ENCODE measurements at regions not wholly inside any gene's neighbourhood (a gene's known extent, or its start where the extent isn't known, plus 50 kb on each side); places are given as distances from the start of the nearest gene placed in this dataset.

- ChIA-PET CTCF (no interaction called here), POLR2A (no interaction called here)
- TF ChIP-seq, protein P1, sequence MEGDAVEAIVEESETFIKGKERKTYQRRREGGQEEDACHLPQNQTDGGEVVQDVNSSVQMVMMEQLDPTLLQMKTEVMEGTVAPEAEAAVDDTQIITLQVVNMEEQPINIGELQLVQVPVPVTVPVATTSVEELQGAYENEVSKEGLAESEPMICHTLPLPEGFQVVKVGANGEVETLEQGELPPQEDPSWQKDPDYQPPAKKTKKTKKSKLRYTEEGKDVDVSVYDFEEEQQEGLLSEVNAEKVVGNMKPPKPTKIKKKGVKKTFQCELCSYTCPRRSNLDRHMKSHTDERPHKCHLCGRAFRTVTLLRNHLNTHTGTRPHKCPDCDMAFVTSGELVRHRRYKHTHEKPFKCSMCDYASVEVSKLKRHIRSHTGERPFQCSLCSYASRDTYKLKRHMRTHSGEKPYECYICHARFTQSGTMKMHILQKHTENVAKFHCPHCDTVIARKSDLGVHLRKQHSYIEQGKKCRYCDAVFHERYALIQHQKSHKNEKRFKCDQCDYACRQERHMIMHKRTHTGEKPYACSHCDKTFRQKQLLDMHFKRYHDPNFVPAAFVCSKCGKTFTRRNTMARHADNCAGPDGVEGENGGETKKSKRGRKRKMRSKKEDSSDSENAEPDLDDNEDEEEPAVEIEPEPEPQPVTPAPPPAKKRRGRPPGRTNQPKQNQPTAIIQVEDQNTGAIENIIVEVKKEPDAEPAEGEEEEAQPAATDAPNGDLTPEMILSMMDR (IDR thresholded peaks at IDR 0.05; ENCODE audit: insufficient read depth, low read depth, low read length) = no peak
- DNase-seq (ENCODE audit: low read depth) = no peak
- Histone ChIP-seq H3K36me3 (ENCODE audit: control insufficient read depth, insufficient read depth, low read length) (no peaks in the 10 kb centered on the region), H3K27me3 (ENCODE audit: control insufficient read depth, insufficient read depth, low read length) (no peaks in the 10 kb centered on the region), H3K4me3 (ENCODE audit: low read depth, low read length) (no peak overlapping the region)
Observed at GRCh38 chr16:55142405-55142804, 181.6 kb upstream of the IRX6 start.

DNA sequence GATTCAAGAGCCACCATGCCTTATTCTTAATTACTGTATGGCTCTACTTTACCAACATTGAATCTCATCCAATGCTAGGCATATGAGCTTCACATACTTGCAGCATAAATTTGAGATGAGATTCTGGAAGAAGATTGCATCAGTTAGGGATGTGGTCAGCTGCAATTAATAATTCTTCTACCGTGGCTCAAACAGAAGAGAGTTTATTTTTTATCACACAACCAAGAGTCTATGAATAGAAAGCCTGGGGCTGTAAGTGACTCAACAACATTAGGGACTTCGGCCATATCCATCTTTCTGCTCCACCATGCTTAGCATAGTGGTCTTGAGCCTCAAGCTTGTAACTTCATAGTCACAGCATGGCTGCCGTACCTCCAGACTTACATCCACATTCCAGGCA lies 179.4 kb upstream of the IRX6 start:
- DNase-seq (ENCODE audit: low read depth) = peak; percentile 4
- POLR2A ChIA-PET = no interaction called here
- H3K27me3 ChIP-seq (ENCODE audit: control insufficient read depth, insufficient read depth, low read length) = no peaks in the 10 kb centered on the region
- TF ChIP-seq, protein P1 (IDR thresholded peaks at IDR 0.05; ENCODE audit: insufficient read depth, low read depth, low read length) = no peak
- no peak overlapping the region for H3K4me3 ChIP-seq (ENCODE audit: low read depth, low read length)
- CTCF ChIA-PET = no interaction called here
- no peaks in the 10 kb centered on the region for H3K36me3 ChIP-seq (ENCODE audit: control insufficient read depth, insufficient read depth, low read length)

DNA sequence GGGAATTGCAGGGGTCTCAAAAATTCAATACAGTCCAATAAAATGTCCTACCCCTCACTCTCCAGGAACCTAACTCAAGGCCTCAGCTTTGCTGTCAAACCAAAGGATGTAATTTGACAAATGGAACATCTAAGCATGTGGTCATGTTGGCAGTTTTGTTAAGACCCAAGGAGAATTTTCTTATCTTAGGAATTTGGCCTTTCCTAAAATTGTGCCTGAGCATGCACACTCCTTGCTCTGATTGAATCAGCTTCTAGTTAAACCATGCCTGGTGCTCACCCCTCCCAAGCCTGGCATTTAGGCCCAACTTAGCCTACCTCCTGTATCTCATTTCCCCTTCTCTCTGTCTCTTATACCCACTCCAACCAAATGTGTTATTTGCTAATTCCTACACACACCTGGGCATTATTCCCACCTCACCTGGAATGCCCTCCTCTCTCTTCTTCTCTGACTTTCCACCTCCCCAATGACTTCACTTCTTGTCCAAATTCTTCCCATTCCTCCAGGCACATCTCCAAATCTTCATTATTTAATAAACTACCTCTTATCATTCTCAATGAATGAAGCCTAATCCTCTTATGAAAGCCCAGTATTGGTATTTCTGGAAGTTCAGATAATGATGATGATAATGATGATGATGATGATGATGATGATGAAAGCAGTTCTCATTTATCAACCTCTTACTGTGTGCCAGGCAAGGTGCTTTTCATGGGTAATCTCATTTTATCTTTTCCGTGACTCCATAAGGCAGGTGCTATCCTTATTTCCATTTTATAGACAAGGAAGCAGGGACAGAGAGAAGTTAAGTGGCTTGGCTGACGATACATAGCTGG lies 178.0 kb upstream of the IRX6 start:
- no peak for DNase-seq (ENCODE audit: low read depth)
- Histone ChIP-seq H3K36me3 (ENCODE audit: control insufficient read depth, insufficient read depth, low read length) (no peaks in the 10 kb centered on the region), H3K27me3 (ENCODE audit: control insufficient read depth, insufficient read depth, low read length) (no peaks in the 10 kb centered on the region), H3K4me3 (ENCODE audit: low read depth, low read length) (no peak overlapping the region)
- TF ChIP-seq, protein P1 (IDR thresholded peaks at IDR 0.05; ENCODE audit: insufficient read depth, low read depth, low read length) = no peak
- CTCF ChIA-PET = no interaction called here
- POLR2A ChIA-PET = no interaction called here

DNA sequence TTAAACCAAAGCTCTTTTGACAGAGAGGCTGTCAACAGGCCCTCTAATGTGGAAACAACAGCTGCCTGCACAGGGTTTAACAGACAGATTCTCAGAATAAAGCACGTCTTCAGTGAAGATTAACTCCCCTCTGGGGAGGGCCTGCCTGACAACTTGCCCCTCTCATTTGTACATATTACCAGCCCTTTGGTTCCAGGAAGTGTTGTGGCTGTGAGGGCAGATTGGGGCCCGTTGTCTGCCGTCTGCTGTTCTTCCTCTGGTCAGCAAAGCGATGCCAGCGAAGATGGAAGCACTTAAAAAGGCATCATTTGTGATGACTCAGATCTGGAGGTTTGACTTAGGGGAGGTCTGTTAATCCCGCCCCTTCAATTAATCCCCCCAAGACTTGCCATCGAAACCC lies 177.0 kb upstream of the IRX6 start:
- ChIA-PET CTCF (interaction anchor here (0.8 kb wide), 1 partner anchor 19 kb away, joined by 3 read pairs; no protein-coding TSS in a partner anchor), POLR2A (no interaction called here)
- TF ChIP-seq, protein P1 (IDR thresholded peaks at IDR 0.05; ENCODE audit: insufficient read depth, low read depth, low read length) = no peak
- no peak overlapping the region for H3K4me3 ChIP-seq (ENCODE audit: low read depth, low read length)
- no peaks in the 10 kb centered on the region for H3K27me3 ChIP-seq (ENCODE audit: control insufficient read depth, insufficient read depth, low read length)
- no peak for DNase-seq (ENCODE audit: low read depth)
- no peaks in the 10 kb centered on the region for H3K36me3 ChIP-seq (ENCODE audit: control insufficient read depth, insufficient read depth, low read length)

- no peaks in the 10 kb centered on the region for H3K27me3 ChIP-seq (ENCODE audit: control insufficient read depth, insufficient read depth, low read length)
- POLR2A ChIA-PET = no interaction called here
- TF ChIP-seq, protein P1 (IDR thresholded peaks at IDR 0.05; ENCODE audit: insufficient read depth, low read depth, low read length) = no peak
- H3K36me3 ChIP-seq (ENCODE audit: control insufficient read depth, insufficient read depth, low read length) = no peaks in the 10 kb centered on the region
- no peak for DNase-seq (ENCODE audit: low read depth)
- CTCF ChIA-PET = interaction anchor here (0.8 kb wide), 1 partner anchor 19 kb away, joined by 3 read pairs; no protein-coding TSS in a partner anchor
- H3K4me3 ChIP-seq (ENCODE audit: low read depth, low read length) = no peak overlapping the region
Observed at GRCh38 chr16:55147396-55147795, 176.6 kb upstream of the IRX6 start.

All from BJ (cell line).